ENCODE measurements at regions not wholly inside any gene's neighbourhood (a gene's known extent, or its start where the extent isn't known, plus 50 kb on each side); places are given as distances from the start of the nearest gene placed in this dataset.
"Not testable (repeated sequence)": the region's sequence is repeated elsewhere in the genome, so short reads cannot be mapped to it uniquely, and the experiment has no call there.

- TF ChIP-seq REST (IDR thresholded peaks at IDR 0.05) (no peak), KDM1A (IDR thresholded peaks at IDR 0.05; ENCODE audit: low read depth) (no peak), MAX (IDR thresholded peaks at IDR 0.05) (no peak), FOXS1 (CRISPR knock-in tag; IDR thresholded peaks at IDR 0.05) (no peak), PHF8 (IDR thresholded peaks at IDR 0.05; ENCODE audit: borderline replicate concordance, low read depth) (no peak), NPAS2 (CRISPR knock-in tag; IDR thresholded peaks at IDR 0.05; ENCODE audit: borderline replicate concordance) (no peak), ATOH8 (CRISPR knock-in tag; IDR thresholded peaks at IDR 0.05; ENCODE audit: low read depth) (no peak), GATA3 (IDR thresholded peaks at IDR 0.05; ENCODE audit: borderline replicate concordance) (no peak), ZFP36 (IDR thresholded peaks at IDR 0.05; ENCODE audit: borderline replicate concordance, partially characterized antibody) (no peak), SMC3 (IDR thresholded peaks at IDR 0.05) (no peak), ELK1 (IDR thresholded peaks at IDR 0.05; ENCODE audit: low read depth, low read length) (no peak), BHLHE40 (IDR thresholded peaks at IDR 0.05; ENCODE audit: low read depth, low read length) (no peak), SREBF2 (IDR thresholded peaks at IDR 0.05) (no peak)
- TF ChIP-seq, protein P1, sequence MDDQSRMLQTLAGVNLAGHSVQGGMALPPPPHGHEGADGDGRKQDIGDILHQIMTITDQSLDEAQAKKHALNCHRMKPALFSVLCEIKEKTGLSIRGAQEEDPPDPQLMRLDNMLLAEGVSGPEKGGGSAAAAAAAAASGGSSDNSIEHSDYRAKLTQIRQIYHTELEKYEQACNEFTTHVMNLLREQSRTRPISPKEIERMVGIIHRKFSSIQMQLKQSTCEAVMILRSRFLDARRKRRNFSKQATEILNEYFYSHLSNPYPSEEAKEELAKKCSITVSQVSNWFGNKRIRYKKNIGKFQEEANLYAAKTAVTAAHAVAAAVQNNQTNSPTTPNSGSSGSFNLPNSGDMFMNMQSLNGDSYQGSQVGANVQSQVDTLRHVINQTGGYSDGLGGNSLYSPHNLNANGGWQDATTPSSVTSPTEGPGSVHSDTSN (IDR thresholded peaks at IDR 0.05), result no peak
- TF ChIP-seq, protein P2, sequence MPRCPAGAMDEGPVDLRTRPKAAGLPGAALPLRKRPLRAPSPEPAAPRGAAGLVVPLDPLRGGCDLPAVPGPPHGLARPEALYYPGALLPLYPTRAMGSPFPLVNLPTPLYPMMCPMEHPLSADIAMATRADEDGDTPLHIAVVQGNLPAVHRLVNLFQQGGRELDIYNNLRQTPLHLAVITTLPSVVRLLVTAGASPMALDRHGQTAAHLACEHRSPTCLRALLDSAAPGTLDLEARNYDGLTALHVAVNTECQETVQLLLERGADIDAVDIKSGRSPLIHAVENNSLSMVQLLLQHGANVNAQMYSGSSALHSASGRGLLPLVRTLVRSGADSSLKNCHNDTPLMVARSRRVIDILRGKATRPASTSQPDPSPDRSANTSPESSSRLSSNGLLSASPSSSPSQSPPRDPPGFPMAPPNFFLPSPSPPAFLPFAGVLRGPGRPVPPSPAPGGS (IDR thresholded peaks at IDR 0.05), result no peak
- TF ChIP-seq, protein P3, sequence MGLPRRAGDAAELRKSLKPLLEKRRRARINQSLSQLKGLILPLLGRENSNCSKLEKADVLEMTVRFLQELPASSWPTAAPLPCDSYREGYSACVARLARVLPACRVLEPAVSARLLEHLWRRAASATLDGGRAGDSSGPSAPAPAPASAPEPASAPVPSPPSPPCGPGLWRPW (IDR thresholded peaks at IDR 0.05), result no peak
- no peak for FAIRE-seq
- ChIA-PET CTCF (no interaction called here), POLR2A (no interaction called here)
- ATAC-seq, result no peak
- no peaks in the 10 kb centered on the region for H3K9me3 ChIP-seq
- H3K4me3 ChIP-seq, result no peak overlapping the region
- H3K4me1 ChIP-seq, result no peaks in the 10 kb centered on the region
- H3K27ac ChIP-seq, result no peak overlapping the region
- H3K4me2 ChIP-seq, result no peak overlapping the region
- DNase-seq (ENCODE audit: low read depth in 1 of 2, low spot score in 1 of 2), result no peak
These were observed 160.9 kb upstream of the SMIM30 start for GRCh38 chr7:113279256-113279655.

DNA sequence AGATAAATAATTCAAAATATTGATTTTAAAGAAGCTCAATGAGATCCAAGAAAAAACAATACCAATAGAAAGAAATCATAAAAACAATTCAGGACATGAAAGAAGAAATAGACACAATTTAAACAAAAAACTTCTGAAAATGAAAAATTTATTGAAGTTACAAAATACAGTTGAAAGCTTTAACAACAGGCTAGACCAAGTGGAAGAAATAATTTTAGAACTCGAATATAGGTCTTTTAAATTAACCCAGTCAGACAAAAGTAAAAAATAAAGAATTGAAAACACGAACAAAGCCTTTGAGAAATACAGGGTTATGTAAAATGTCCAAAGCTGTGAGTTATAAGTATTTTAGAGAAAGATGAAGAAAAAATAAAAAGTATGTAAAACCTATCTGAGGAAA lies 152.4 kb upstream of the SMIM30 start:
- DNase-seq (ENCODE audit: low read depth in 1 of 2, low spot score in 1 of 2), result no peak
- POLR2A ChIA-PET, result no interaction called here
- Histone ChIP-seq H3K27ac (no peak overlapping the region), H3K9me3 (no peaks in the 10 kb centered on the region), H3K4me3 (no peak overlapping the region), H3K4me2 (no peak overlapping the region), H3K4me1 (no peaks in the 10 kb centered on the region)
- WGBS (ENCODE audit: missing lambda C conversion rate), result 3% methylated on average over 2 of the region's 2 CpGs
- CTCF ChIA-PET, result no interaction called here
- ATAC-seq, result no peak
- no peak for TF ChIP-seq ESRRA (IDR thresholded peaks at IDR 0.05; ENCODE audit: borderline replicate concordance, low read length)
- no peak for FAIRE-seq

- FAIRE-seq, POLR2A ChIA-PET, CTCF ChIA-PET: not testable (repeated sequence)
These were observed 151.2 kb upstream of the SMIM30 start for GRCh38 chr7:113269592-113269991.

More at GRCh38 chr7:113269592-113269991, 151.2 kb upstream of the SMIM30 start:
- H3K4me2 ChIP-seq; H3K4me1 ChIP-seq; DNase-seq (ENCODE audit: low read depth in 1 of 2, low spot score in 1 of 2); H3K9me3 ChIP-seq; ATAC-seq; H3K27ac ChIP-seq; H3K4me3 ChIP-seq: not testable (repeated sequence)
- 32% methylated on average over 3 of the region's 3 CpGs for WGBS (ENCODE audit: missing lambda C conversion rate)

Data from A549 (cell line).